Esophagus muscularis mucosa (tissue), 4 donors: ENCODE measurements at regions not wholly inside any gene's neighbourhood (a gene's known extent, or its start where the extent isn't known, plus 50 kb on each side); places are given as distances from the start of the nearest gene placed in this dataset.

Experiments
- DNase-seq: peaks from one replicate; pipeline ENCODE4 v3.0.0-alpha.2; 2017; ENCODE audit errors: extremely low spot score
- H3K27ac ChIP-seq, 4 donors: fragments of 200-600 bp; sonication (generic); replicated peaks in 1 of 4; 1 replicate in 3 of 4; 2 replicates in 1 of 4; pipeline ENCODE4 v1.5.1; 2016 to 2019; ENCODE audit warnings: mild to moderate bottlenecking in 1 of 4
- H3K27me3 ChIP-seq, 4 donors: fragments of 200-600 bp; sonication (generic); one replicate each; pipeline versions ENCODE4 v1.5.1 to v1.6.0; 2016 to 2019
- H3K36me3 ChIP-seq, 4 donors: fragments of 200-600 bp; sonication (generic); one replicate each; pipeline ENCODE4 v1.5.1; 2016 to 2019
- H3K4me1 ChIP-seq, 4 donors: fragments of 200-600 bp; sonication (generic); one replicate each; pipeline ENCODE4 v1.5.1; 2016 to 2019
- H3K4me3 ChIP-seq, 4 donors: fragments of 200-600 bp; sonication (generic); 1 replicate in 2 of 4; 2 replicates in 2 of 4; pipeline ENCODE4 v1.5.1; 2016 to 2019; ENCODE audit warnings: mild to moderate bottlenecking in 4 of 4, moderate library complexity in 1 of 4
- H3K9me3 ChIP-seq, 4 donors: fragments of 200-600 bp; sonication (generic); 1 replicate in 3 of 4; 2 replicates in 1 of 4; pipeline ENCODE4 v1.5.1; 2016 to 2019
- CTCF ChIP-seq, 3 experiments: fragments of 200-600 bp in 2 of 3; fragments of 450-650 bp in 1 of 3; sonication (generic) in 2 of 3; IDR thresholded peaks; one replicate each; pipeline ENCODE4 v1.5.1; 2017 to 2019; ENCODE audit warnings: antibody characterized with exemption in 3 of 3, mild to moderate bottlenecking in 2 of 3, moderate library complexity in 1 of 3
- EP300 ChIP-seq: sonication (generic); formaldehyde crosslinking; IDR thresholded peaks from one replicate; pipeline ENCODE4 v1.6.1; 2017; ENCODE audit warnings: antibody characterized with exemption
- POLR2A ChIP-seq: fragments of 450-650 bp; IDR thresholded peaks from one replicate; pipeline ENCODE4 v1.6.1; 2017; ENCODE audit warnings: antibody characterized with exemption, moderate library complexity, mild to moderate bottlenecking, low read depth
- POLR2AphosphoS5 ChIP-seq, 2 donors: sonication (generic); formaldehyde crosslinking; IDR thresholded peaks; one replicate each; pipeline ENCODE4 v1.6.1; 2017; ENCODE audit warnings: antibody characterized with exemption in 2 of 2
- WGBS: methylation state at CpG from one replicate; pipeline ENCODE4 v1.1.5; 2018; 5-methylcytosine and 5-hydroxymethylcytosine counted together
- intact Hi-C: fragments of 100-400 bp; cut with DNase I; formaldehyde crosslinking; loops from one replicate; pipeline ENCODE4 v1.15.1; 2023

DNA sequence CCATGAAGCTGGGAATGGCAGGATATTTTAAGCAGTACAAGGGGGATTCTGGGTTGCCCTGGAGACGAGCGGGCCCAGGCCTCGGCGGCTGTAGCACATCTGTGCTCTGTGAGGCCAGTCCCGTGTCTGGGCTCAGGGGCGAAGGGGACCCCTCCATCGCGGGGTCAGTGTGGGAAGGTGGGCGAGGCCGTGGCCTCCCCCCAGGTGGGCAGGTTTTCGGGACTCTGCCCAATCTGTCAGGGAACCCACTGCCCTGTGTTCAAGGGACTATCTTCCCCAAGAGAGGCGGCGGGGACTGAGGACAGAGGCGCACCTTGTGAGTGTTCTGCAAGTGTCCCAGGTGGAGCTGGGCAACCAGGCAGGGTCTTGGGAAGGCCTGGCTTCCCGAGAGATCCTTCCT lies 336.6 kb downstream of the CTTN start:
- 90% methylated on average over 15 of the region's 15 CpGs for WGBS
- H3K27me3 ChIP-seq = no peaks in the 10 kb centered on the region
- no peaks in the 10 kb centered on the region for H3K9me3 ChIP-seq
- TF ChIP-seq POLR2AphosphoS5 (IDR thresholded peaks at IDR 0.05) (no peak), POLR2A (no peak), CTCF (IDR thresholded peaks at IDR 0.05) (no peak), EP300 (no peak)
- no peaks in the 10 kb centered on the region for H3K36me3 ChIP-seq
- intact Hi-C loops = no loop called here
- H3K4me1 ChIP-seq = no peaks in the 10 kb centered on the region
- H3K4me3 ChIP-seq = no peak overlapping the region
- no peak for DNase-seq
- no peak overlapping the region for H3K27ac ChIP-seq

GRCh38 chr11:70735976-70736375 lies 337.6 kb downstream of the CTTN start:
- no peak overlapping the region for H3K4me3 ChIP-seq
- intact Hi-C loops = no loop called here
- no peaks in the 10 kb centered on the region for H3K27me3 ChIP-seq
- no peak for TF ChIP-seq POLR2A
- no peak for TF ChIP-seq EP300
- no peak for TF ChIP-seq POLR2AphosphoS5 (IDR thresholded peaks at IDR 0.05)
- no peak for TF ChIP-seq CTCF (IDR thresholded peaks at IDR 0.05)
- no peak for DNase-seq
- no peak overlapping the region for H3K27ac ChIP-seq
- H3K4me1 ChIP-seq = no peaks in the 10 kb centered on the region
- H3K36me3 ChIP-seq = no peaks in the 10 kb centered on the region
- H3K9me3 ChIP-seq = no peaks in the 10 kb centered on the region
- WGBS = 88% methylated on average over 7 of the region's 7 CpGs

GRCh38 chr11:70736461-70736860 lies 338.1 kb downstream of the CTTN start:
- TF ChIP-seq CTCF (IDR thresholded peaks at IDR 0.05) = no peak
- H3K4me3 ChIP-seq = no peak overlapping the region
- H3K9me3 ChIP-seq = no peaks in the 10 kb centered on the region
- no peaks in the 10 kb centered on the region for H3K27me3 ChIP-seq
- WGBS = 71% methylated on average over 8 of the region's 9 CpGs
- H3K36me3 ChIP-seq = no peaks in the 10 kb centered on the region
- DNase-seq = no peak
- no peak overlapping the region for H3K27ac ChIP-seq
- no peaks in the 10 kb centered on the region for H3K4me1 ChIP-seq
- intact Hi-C loops = no loop called here

DNA sequence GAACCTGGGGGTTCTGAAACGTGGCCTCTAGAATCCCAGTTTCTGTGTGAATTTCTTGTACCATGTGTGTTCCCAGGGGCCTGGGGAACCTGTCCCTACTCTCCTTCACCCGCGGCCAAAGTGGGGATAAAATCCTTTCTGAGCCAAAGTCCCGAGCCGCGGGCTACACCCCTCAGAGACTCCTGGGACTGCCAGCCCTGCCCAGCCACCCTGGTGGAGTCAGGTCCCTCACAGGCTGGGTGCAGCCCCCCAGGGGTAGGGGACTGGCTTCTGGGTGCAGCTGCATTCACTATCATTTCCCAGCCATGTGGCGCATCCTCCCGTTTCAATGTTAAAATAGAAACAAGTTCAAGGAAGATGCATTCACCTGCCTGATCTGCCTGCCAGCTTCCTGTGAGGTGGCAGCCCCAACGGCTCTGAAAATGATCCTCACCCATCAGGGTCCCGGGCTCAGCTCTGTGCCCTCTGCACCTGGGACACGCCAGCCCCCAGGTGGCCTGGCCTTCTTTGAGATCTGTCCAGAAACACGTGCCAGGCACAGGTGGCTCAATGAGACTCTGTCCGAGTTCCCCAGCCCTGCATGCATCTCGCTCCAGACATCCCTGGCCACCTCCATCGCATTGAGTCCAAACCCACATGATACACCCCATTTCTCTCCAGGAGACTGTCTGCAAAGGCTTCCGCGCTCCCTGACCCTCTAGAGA lies 338.8 kb downstream of the CTTN start:
- WGBS = 88% methylated on average over 14 of the region's 17 CpGs
- Histone ChIP-seq H3K9me3 (no peaks in the 10 kb centered on the region), H3K4me1 (no peaks in the 10 kb centered on the region), H3K27ac (no peak overlapping the region), H3K27me3 (no peaks in the 10 kb centered on the region), H3K36me3 (no peaks in the 10 kb centered on the region), H3K4me3 (no peak overlapping the region)
- DNase-seq = no peak
- no peak for TF ChIP-seq POLR2AphosphoS5 (IDR thresholded peaks at IDR 0.05)
- TF ChIP-seq CTCF (IDR thresholded peaks at IDR 0.05) = no peak
- TF ChIP-seq POLR2A = no peak
- no peak for TF ChIP-seq EP300
- intact Hi-C loops = no loop called here
